GM19043 (cell line): ENCODE measurements at regions not wholly inside any gene's neighbourhood (a gene's known extent, or its start where the extent isn't known, plus 50 kb on each side); places are given as distances from the start of the nearest gene placed in this dataset.
"Not testable (repeated sequence)": the region's sequence is repeated elsewhere in the genome, so short reads cannot be mapped to it uniquely, and the experiment has no call there.

Experiments used
- ATAC-seq: cut with Tn5 transposase; IDR thresholded peaks from one replicate; pipeline ENCODE4 v1.9.1; 2021; ENCODE audit warnings: low read depth; ENCODE audit not compliant: unreplicated experiment

DNA sequence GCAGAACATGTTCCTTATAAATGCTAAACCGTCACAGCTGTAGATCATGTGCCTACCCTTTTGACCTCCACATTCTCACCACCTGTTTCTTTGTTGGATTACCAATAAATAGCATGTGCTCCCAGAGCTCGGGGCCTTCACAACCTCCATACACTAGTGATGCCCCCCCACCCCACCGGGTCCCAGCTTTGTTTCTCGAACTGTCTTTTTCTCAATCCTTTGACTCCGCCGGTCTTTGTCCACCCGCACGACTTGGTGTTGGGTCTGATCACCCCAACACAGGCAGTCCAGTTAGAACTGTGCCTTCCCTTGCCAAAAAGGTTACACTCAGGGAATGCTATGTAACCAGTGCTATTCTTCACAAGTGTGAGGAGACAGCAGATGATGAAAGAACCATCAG lies 485.9 kb upstream of the C9orf72 start:
- ATAC-seq = no peak

GRCh38 chr9:28064241-28064815 lies 491.0 kb upstream of the C9orf72 start:
- no peak for ATAC-seq

DNA sequence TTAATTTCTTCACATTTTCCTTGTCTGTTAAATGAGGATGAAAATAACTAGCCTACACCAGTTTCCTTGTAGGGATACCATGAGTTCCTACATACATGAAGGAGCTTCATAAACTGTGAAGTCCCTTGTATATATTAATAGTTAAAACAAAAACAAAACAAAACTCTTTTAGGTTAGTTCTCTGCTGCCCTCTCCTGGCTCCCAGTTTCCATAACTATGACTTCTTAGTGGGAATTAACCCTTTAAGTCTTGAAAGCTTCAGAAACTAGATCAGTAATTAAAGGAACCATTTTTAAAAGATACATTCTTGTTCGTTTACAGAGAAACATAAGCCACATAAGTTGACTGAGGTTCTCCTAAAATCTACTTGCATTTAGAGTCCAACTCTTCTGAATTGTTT lies 500.0 kb upstream of the C9orf72 start:
- no peak for ATAC-seq

GRCh38 chr9:28079677-28080076 lies 506.4 kb upstream of the C9orf72 start:
- ATAC-seq = no peak

GRCh38 chr9:28082671-28083070 lies 509.4 kb upstream of the C9orf72 start:
- no peak for ATAC-seq

GRCh38 chr9:28086881-28087280 lies 513.6 kb upstream of the C9orf72 start:
- ATAC-seq = no peak

GRCh38 chr9:28092981-28093936 lies 520.0 kb upstream of the C9orf72 start:
- ATAC-seq = no peak

- ATAC-seq = no peak
These were observed 528.2 kb upstream of the C9orf72 start for GRCh38 chr9:28101509-28101908.

- ATAC-seq = no peak
These were observed 531.7 kb upstream of the C9orf72 start for GRCh38 chr9:28105001-28105400.

- no peak for ATAC-seq
These were observed 546.9 kb upstream of the C9orf72 start for GRCh38 chr9:28120184-28120583.

DNA sequence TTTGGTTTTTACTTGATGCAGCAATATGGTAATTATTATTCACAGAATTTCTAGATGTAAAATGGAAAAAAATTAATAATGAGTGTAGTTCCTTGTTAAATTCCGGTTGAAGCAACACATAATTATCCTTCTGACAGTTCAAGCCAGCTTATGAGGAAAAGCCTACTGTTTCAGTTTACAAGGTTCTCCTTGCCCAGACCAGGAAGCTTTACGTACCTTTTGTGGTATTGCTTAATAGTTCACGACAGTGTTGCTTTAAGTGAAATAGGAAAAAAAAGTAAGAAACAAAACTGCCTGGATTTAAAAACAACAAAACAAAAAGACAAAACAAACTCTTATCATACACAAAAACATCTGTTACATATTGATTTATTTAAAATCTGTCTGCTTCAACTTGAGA lies 547.3 kb upstream of the C9orf72 start:
- no peak for ATAC-seq

- ATAC-seq = no peak
These were observed 548.1 kb upstream of the C9orf72 start for GRCh38 chr9:28121366-28121765.

- ATAC-seq = no peak
These were observed 551.6 kb upstream of the C9orf72 start for GRCh38 chr9:28124917-28125316.

GRCh38 chr9:28127101-28127500 lies 553.8 kb upstream of the C9orf72 start:
- no peak for ATAC-seq

GRCh38 chr9:28134446-28134976 lies 561.2 kb upstream of the C9orf72 start:
- ATAC-seq = no peak

DNA sequence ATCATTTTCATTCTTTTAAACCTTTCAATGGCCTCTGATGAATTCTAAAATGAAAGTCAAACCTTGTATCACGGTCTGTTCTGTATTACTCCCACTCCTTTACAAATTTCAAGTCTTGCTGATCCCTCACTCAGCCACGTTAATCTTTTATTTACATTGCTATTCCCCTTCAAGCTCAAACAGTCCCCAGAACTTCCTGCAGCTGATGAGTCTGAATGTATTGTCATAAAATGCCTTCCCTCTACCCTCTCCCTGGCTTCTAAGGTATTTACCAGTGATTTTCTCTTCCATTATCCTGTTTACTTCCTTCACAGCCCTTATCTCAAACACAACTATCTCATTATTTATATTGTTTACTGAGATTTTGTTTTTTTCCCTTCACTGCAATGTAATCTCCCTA lies 562.3 kb upstream of the C9orf72 start:
- no peak for ATAC-seq

DNA sequence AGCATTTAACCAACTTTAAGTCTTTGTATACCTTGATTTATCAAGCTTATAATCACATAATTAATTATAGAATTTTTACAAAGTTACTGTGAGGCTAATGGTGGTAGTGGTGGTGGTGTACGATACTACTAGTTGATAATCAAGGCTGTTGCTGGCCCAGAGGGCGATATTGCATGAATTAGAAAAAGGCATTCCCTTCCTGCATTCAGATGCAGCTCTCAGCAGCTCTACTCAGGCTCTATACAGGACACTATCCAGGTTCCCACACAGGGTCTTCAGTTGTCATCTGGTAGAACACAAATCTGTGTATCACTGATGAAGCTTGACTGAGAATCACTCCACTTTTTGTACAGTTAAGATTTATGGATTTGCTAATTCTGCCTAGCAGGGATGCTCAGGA lies 562.8 kb upstream of the C9orf72 start:
- no peak for ATAC-seq

GRCh38 chr9:28147430-28147829 lies 574.1 kb upstream of the C9orf72 start:
- not testable (repeated sequence) for ATAC-seq

DNA sequence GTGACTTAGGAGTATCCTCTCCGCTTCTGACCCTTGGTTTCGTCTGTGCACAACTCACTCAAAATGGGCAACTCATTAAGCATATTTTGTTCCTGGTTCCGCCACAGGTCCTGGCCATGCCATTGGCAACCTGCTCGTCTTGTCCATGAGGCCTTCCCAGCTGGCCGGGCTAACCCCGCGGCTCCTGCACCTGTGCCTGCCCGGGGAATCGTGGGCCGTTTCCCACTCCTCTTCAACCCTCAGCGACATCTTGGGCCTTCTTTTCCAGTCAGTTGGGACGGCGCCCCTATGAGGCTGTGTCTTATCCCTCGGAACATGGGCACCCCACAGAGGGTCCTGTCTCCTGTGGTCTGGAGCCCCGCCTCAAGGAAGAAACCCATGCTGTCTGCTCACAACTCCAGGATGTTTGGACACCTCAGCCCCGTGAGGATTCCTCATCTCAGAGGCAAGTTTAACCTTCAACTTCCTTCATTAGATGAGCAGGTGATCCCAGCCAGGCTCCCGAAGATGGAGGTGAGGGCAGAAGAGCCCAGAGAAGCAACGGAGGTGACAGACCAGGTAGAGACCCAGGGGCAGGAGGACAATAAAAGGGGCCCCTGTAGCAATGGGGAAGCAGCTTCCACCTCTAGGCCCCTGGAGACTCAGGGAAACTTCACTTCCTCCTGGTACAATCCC lies 574.8 kb upstream of the C9orf72 start:
- not testable (repeated sequence) for ATAC-seq

- not testable (repeated sequence) for ATAC-seq
These were observed 576.2 kb upstream of the C9orf72 start for GRCh38 chr9:28149361-28150050.

- no peak for ATAC-seq
These were observed 581.8 kb upstream of the C9orf72 start for GRCh38 chr9:28155067-28155466.
